Amygdala (tissue), 56 donors: ENCODE measurements at regions not wholly inside any gene's neighbourhood (a gene's known extent, or its start where the extent isn't known, plus 50 kb on each side); places are given as distances from the start of the nearest gene placed in this dataset.
"Not testable (repeated sequence)": the region's sequence is repeated elsewhere in the genome, so short reads cannot be mapped to it uniquely, and the experiment has no call there.

ENCODE experiments used
- DNase-seq, 56 donors: peaks; one replicate each; lab custom pipeline; 2025; lab: John Stamatoyannopoulos, UW

- DNase-seq = no peak
Observed at GRCh38 chr22:23446796-23447350, 133.2 kb downstream of the IGLL1 start.

GRCh38 chr22:23446194-23446593, 133.9 kb downstream of the IGLL1 start:
- DNase-seq = not testable (repeated sequence)

GRCh38 chr22:23443905-23444304, 136.2 kb downstream of the IGLL1 start:
- not testable (repeated sequence) for DNase-seq

- DNase-seq = not testable (repeated sequence)
Observed at GRCh38 chr22:23439581-23439980, 140.5 kb downstream of the IGLL1 start.

GRCh38 chr22:23438216-23438615, 141.9 kb downstream of the IGLL1 start:
- DNase-seq = no peak

- no peak for DNase-seq
Observed at GRCh38 chr22:23437779-23438178, 142.3 kb downstream of the IGLL1 start.

GRCh38 chr22:23437107-23437395, 143.0 kb downstream of the IGLL1 start:
- DNase-seq = not testable (repeated sequence)

GRCh38 chr22:23436354-23437106, 143.6 kb downstream of the IGLL1 start:
- not testable (repeated sequence) for DNase-seq

- DNase-seq = not testable (repeated sequence)
Observed at GRCh38 chr22:23435186-23435585, 144.9 kb downstream of the IGLL1 start.

GRCh38 chr22:23434198-23434830, 145.8 kb downstream of the IGLL1 start:
- DNase-seq = not testable (repeated sequence)

- peak in 4 of 56 donors; percentile 3 to 22 (median 6) for DNase-seq
Observed at GRCh38 chr22:23433127-23434005, 146.7 kb downstream of the IGLL1 start.

- DNase-seq = not testable (repeated sequence)
Observed at GRCh38 chr22:23432719-23433118, 147.4 kb downstream of the IGLL1 start.

- DNase-seq = no peak
Observed at GRCh38 chr22:23431337-23432072, 148.6 kb downstream of the IGLL1 start.

- DNase-seq = not testable (repeated sequence)
Observed at GRCh38 chr22:23424551-23425068, 155.5 kb downstream of the IGLL1 start.

- DNase-seq = no peak
Observed at GRCh38 chr22:23424031-23424430, 156.1 kb downstream of the IGLL1 start.

GRCh38 chr22:23422281-23422680, 157.8 kb downstream of the IGLL1 start:
- DNase-seq = not testable (repeated sequence)

- not testable (repeated sequence) for DNase-seq
Observed at GRCh38 chr22:23421300-23421699, 158.8 kb downstream of the IGLL1 start.

- DNase-seq = no peak
Observed at GRCh38 chr22:23419931-23420330, 160.2 kb downstream of the IGLL1 start.

GRCh38 chr22:23419171-23419570, 160.9 kb downstream of the IGLL1 start:
- no peak for DNase-seq
